ENCODE measurements at regions not wholly inside any gene's neighbourhood (a gene's known extent, or its start where the extent isn't known, plus 50 kb on each side); places are given as distances from the start of the nearest gene placed in this dataset.

GRCh38 chr3:135349254-135349948, 554.3 kb downstream of the EPHB1 start:
- TF ChIP-seq CTCF (IDR thresholded peaks at IDR 0.05) = no peak
- TF ChIP-seq EP300 (IDR thresholded peaks at IDR 0.05) = no peak
- no peak for TF ChIP-seq POLR2AphosphoS5 (IDR thresholded peaks at IDR 0.05)
- TF ChIP-seq POLR2A (IDR thresholded peaks at IDR 0.05) = no peak

All from gastroesophageal sphincter (tissue), 3 donors.